ENCODE measurements at regions not wholly inside any gene's neighbourhood (a gene's known extent, or its start where the extent isn't known, plus 50 kb on each side); places are given as distances from the start of the nearest gene placed in this dataset.

DNA sequence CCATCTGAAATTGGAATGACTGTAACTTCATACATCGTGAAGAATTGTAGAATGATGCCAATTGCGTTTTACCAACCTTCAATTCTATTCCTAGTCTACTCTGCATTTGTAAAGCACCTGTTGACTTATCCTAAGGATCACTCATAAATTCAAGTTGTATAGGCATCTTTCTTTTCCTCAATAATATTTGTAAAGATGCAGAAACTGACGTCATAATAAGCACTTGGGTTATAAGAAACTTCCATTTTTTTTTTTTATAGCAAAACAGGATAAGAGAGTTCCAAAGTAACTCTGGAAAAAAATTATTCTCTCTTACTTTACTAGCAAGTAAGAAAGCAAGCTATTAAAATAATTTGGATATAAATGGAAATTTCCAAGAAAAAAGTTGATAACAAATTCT lies 1377.4 kb upstream of the ACVR2A start:
- H3K27me3 Mint-ChIP-seq (ENCODE audit: low read depth): no peaks in the 10 kb centered on the region
- ATAC-seq (no peak), DNase-seq (no peak)
- no peaks in the 10 kb centered on the region for H3K36me3 Mint-ChIP-seq (ENCODE audit: insufficient read depth)
- no peaks in the 10 kb centered on the region for H3K4me1 Mint-ChIP-seq (ENCODE audit: low read depth)
- no peak overlapping the region for H3K4me3 Mint-ChIP-seq
- H3K9me3 Mint-ChIP-seq: no peaks in the 10 kb centered on the region

DNA sequence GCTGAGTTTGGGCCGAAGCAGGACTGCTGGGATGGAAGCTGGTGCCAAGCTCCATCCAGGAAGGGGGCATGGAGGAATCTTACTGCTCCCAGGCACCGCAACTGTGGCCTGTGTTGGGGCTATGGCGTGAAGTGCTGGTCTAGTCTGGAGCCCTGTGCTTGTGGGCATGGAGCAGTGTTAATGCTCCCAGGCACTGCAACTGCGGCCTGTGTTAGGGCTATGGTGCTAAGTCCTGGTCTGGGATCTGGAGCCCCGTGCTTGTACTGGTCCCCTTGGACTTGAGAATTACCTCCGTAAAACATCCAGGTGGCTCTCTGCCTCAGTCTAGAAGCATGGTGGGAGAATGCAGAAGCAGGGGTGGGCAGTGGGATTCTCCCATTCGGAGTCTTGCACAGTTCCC lies 1379.4 kb upstream of the ACVR2A start:
- peaks cover 8% of the 10 kb centered on the region for H3K9me3 Mint-ChIP-seq
- no peak overlapping the region for H3K4me3 Mint-ChIP-seq
- no peak for DNase-seq
- H3K4me1 Mint-ChIP-seq (ENCODE audit: low read depth): no peaks in the 10 kb centered on the region
- ATAC-seq: no peak
- H3K27me3 Mint-ChIP-seq (ENCODE audit: low read depth): no peaks in the 10 kb centered on the region
- H3K36me3 Mint-ChIP-seq (ENCODE audit: insufficient read depth): no peaks in the 10 kb centered on the region

DNA sequence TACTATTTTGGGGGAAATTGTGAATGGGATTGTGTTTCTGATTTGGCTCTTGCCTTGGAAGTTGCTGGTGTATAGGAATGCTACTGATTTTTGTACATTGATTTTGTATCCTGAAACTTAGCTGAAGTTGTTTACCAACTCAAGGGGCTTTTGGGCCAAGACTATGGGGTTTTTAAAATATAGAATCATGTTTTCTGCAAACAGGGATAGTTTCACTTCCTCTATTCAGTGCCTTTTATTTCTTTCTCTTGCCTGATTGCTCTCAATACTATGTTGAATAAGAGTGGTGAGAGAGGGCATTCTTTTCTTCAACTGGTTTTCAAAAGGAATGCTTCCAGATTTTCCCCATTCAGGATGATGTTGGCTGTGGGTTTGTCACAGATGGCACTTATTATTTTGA lies 1383.8 kb upstream of the ACVR2A start:
- Mint-ChIP-seq H3K4me3 (no peak overlapping the region), H3K36me3 (ENCODE audit: insufficient read depth) (no peaks in the 10 kb centered on the region), H3K4me1 (ENCODE audit: low read depth) (no peaks in the 10 kb centered on the region), H3K9me3 (peaks cover 16% of the 10 kb centered on the region), H3K27me3 (ENCODE audit: low read depth) (no peaks in the 10 kb centered on the region)
- DNase-seq (no peak), ATAC-seq (no peak)

DNA sequence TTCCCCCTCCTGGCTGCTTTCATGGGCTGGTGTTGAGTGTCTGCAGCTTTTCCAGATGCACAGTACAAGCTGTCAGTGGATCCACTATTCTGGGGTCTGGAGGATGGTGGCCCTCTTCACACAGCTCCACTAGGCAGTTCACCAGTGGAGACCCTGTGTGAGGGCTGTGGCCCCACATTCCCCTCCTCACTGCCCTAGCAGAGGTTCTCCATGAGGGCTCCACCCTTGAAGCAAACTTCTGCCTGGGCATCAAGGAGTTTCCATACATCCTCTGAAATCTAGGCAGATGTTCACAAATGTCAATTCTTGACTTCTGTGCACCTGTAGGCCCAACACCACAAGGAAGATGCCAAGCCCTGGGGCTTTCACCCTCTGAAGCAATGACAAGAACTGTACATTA lies 1386.2 kb upstream of the ACVR2A start:
- H3K4me1 Mint-ChIP-seq (ENCODE audit: low read depth): no peaks in the 10 kb centered on the region
- ATAC-seq (no peak), DNase-seq (no peak)
- H3K9me3 Mint-ChIP-seq: peaks cover 19% of the 10 kb centered on the region
- H3K27me3 Mint-ChIP-seq (ENCODE audit: low read depth): no peaks in the 10 kb centered on the region
- H3K36me3 Mint-ChIP-seq (ENCODE audit: insufficient read depth): no peaks in the 10 kb centered on the region
- no peak overlapping the region for H3K4me3 Mint-ChIP-seq

DNA sequence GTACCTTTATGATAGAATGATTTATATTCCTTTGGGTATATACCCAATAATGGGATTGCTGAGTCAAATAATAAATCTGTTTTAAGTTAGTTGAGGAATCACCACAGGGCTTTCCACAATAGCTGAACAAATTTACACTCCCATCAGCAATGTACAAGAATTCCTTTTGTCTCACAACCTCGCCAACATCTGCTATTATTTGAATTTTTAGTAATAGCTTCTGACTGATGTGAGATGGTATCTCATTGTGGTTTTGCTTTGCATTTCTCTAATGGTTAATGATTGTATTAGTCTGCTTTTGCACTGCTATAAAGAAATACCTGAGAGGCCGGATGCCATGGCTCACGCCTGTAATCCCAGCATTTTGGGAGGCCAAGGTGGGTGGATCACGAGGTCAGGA lies 1387.6 kb upstream of the ACVR2A start:
- Mint-ChIP-seq H3K4me1 (ENCODE audit: low read depth) (no peaks in the 10 kb centered on the region), H3K9me3 (peaks cover 17% of the 10 kb centered on the region), H3K4me3 (no peak overlapping the region), H3K27me3 (ENCODE audit: low read depth) (no peaks in the 10 kb centered on the region), H3K36me3 (ENCODE audit: insufficient read depth) (no peaks in the 10 kb centered on the region)
- no peak for DNase-seq
- no peak for ATAC-seq

DNA sequence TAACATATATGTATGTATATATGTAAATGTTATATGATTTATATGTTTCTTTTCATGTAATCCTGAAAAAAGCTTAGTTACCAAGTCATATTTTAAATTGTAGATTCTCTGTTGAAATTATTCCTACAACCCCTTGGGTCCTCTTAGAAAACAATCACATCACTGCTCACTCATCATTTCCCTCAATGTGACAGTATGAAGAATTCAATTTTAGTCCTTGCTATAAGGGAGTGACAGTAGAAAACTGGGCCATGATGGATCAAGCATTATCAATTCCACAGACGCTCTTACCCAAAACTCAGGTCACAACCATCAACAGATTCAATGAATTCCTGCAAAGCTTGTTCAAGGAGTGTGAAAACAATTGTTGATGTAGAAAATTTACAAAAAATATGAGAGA lies 1389.5 kb upstream of the ACVR2A start:
- DNase-seq: no peak
- H3K4me3 Mint-ChIP-seq: no peak overlapping the region
- ATAC-seq: no peak
- peaks cover 12% of the 10 kb centered on the region for H3K9me3 Mint-ChIP-seq
- no peaks in the 10 kb centered on the region for H3K27me3 Mint-ChIP-seq (ENCODE audit: low read depth)
- H3K36me3 Mint-ChIP-seq (ENCODE audit: insufficient read depth): no peaks in the 10 kb centered on the region
- no peaks in the 10 kb centered on the region for H3K4me1 Mint-ChIP-seq (ENCODE audit: low read depth)

DNA sequence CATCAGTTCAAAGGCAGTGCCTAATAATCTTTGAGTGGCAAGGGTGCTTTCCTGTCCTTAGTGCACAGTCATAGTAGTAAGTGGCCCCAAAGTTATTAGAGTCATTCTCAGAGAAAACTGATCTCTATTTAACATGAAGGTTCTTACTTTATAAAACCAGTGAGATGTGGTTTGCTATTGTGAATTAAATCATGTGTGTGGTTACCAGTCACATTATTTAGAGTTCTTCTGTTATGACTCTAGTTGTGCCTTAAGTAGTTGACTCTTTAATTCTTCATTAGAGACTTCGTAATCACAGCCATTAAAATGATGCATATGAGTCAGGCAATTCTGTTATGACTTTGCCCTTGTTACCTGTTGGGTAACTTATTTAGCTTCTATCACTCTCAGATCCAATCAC lies 1392.9 kb upstream of the ACVR2A start:
- ATAC-seq (peak; percentile 23 to 25), DNase-seq (no peak)
- Mint-ChIP-seq H3K27me3 (ENCODE audit: low read depth) (no peaks in the 10 kb centered on the region), H3K4me1 (ENCODE audit: low read depth) (no peaks in the 10 kb centered on the region), H3K36me3 (ENCODE audit: insufficient read depth) (no peaks in the 10 kb centered on the region), H3K9me3 (peaks cover 3% of the 10 kb centered on the region), H3K4me3 (no peak overlapping the region)

DNA sequence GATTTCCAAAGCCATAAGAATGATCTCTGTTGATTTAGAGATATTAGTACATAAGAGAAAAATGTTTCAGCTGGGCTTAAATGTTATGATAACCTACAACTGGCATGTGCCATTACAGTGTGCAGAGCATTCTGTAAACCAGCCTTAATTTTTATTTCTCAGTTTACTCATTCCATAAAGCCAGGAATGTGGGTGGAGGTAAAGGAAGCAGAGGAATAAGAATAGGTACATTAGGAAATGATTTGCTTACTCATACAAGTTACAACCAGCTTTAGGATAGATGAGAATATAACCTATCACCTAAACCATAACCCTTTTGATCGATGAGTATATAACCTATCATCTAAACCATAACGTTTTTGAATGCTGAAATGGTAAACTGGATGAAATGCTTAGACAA lies 1394.7 kb upstream of the ACVR2A start:
- H3K9me3 Mint-ChIP-seq: peaks cover 3% of the 10 kb centered on the region
- H3K27me3 Mint-ChIP-seq (ENCODE audit: low read depth): no peaks in the 10 kb centered on the region
- no peaks in the 10 kb centered on the region for H3K4me1 Mint-ChIP-seq (ENCODE audit: low read depth)
- DNase-seq: no peak
- ATAC-seq: no peak
- no peak overlapping the region for H3K4me3 Mint-ChIP-seq
- no peaks in the 10 kb centered on the region for H3K36me3 Mint-ChIP-seq (ENCODE audit: insufficient read depth)

DNA sequence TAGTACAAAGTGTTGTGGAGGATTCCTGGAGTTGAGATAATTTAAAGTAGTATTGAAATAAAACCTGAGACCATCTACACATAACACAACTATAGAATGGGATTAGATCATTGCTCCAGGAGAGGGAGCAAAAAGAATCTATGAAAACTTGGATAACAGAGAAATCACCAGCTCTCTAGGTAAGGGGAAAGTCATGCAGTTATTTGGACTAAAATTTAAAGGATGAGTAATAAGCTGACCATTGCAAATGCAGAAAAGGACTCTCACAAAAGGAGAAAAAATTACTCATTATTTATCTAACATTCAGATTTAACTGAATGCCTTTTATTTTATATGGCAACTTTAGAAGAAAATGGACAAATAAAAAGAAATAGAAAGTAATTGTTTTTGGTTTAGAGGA lies 1399.8 kb upstream of the ACVR2A start:
- Mint-ChIP-seq H3K4me1 (ENCODE audit: low read depth) (no peaks in the 10 kb centered on the region), H3K4me3 (no peak overlapping the region), H3K27me3 (ENCODE audit: low read depth) (no peaks in the 10 kb centered on the region), H3K36me3 (ENCODE audit: insufficient read depth) (no peaks in the 10 kb centered on the region), H3K9me3 (peaks cover 3% of the 10 kb centered on the region)
- ATAC-seq: no peak
- no peak for DNase-seq

DNA sequence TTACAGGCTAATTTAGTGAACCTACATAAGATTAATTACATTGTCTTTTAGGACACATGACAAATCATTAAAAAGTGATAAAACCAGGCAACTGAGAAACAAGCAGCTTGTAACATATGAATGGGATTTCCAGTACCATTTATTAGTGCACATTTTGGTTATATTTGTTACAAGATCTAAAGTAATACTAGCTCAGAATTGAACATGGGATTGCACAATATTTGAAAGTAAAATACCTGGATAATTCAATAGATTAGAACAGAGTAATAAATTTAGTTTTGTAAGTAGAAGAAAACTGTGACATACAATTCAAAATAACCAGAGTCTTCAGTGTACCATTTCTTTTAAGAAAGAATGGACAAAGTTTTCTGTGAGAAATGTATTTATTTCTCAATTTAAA lies 1400.7 kb upstream of the ACVR2A start:
- DNase-seq: no peak
- H3K36me3 Mint-ChIP-seq (ENCODE audit: insufficient read depth): no peaks in the 10 kb centered on the region
- peaks cover 3% of the 10 kb centered on the region for H3K9me3 Mint-ChIP-seq
- no peaks in the 10 kb centered on the region for H3K4me1 Mint-ChIP-seq (ENCODE audit: low read depth)
- H3K27me3 Mint-ChIP-seq (ENCODE audit: low read depth): no peaks in the 10 kb centered on the region
- ATAC-seq: no peak
- no peak overlapping the region for H3K4me3 Mint-ChIP-seq

DNA sequence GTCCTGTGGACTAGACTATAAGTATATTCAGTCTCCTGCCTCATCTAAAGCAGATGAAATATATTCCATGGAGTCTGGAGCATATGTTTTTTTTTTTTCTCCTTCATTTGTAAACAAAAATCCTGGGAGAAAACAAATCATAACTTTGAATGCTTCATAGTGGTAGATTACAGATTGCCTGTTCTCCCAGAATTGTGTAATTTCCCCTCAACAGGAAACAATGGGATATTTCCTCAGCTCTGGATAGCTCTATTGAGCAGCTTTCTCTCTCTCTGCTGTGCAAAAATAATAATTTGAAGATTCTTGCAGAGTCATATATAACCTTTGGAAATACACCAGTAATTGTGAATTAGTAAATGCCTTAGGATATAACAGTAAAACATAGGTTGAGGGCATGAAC lies 1406.6 kb upstream of the ACVR2A start:
- Mint-ChIP-seq H3K27me3 (ENCODE audit: low read depth) (no peaks in the 10 kb centered on the region), H3K9me3 (no peaks in the 10 kb centered on the region), H3K4me3 (no peak overlapping the region), H3K4me1 (ENCODE audit: low read depth) (no peaks in the 10 kb centered on the region), H3K36me3 (ENCODE audit: insufficient read depth) (no peaks in the 10 kb centered on the region)
- ATAC-seq (no peak), DNase-seq (no peak)

DNA sequence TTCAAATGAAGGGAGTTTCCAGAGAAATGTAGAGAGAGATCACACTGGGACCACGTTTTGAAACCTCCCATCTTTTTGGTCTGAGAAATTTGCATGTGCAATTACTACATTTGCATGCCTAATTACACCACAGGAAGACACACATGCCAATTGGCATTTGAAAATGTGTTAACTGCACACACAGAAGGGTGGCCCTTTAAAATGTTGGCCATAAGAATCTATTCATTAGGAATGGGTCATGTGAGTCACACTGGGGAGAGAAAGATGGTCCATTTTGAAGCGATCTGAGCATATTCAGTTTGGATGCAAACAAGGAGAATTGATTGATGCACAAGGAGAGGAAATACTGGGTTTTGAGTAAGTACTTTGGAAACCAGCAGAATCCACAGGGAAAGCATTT lies 1407.1 kb upstream of the ACVR2A start:
- Mint-ChIP-seq H3K27me3 (ENCODE audit: low read depth) (no peaks in the 10 kb centered on the region), H3K4me1 (ENCODE audit: low read depth) (no peaks in the 10 kb centered on the region), H3K9me3 (no peaks in the 10 kb centered on the region), H3K4me3 (no peak overlapping the region), H3K36me3 (ENCODE audit: insufficient read depth) (no peaks in the 10 kb centered on the region)
- ATAC-seq (no peak), DNase-seq (no peak)

DNA sequence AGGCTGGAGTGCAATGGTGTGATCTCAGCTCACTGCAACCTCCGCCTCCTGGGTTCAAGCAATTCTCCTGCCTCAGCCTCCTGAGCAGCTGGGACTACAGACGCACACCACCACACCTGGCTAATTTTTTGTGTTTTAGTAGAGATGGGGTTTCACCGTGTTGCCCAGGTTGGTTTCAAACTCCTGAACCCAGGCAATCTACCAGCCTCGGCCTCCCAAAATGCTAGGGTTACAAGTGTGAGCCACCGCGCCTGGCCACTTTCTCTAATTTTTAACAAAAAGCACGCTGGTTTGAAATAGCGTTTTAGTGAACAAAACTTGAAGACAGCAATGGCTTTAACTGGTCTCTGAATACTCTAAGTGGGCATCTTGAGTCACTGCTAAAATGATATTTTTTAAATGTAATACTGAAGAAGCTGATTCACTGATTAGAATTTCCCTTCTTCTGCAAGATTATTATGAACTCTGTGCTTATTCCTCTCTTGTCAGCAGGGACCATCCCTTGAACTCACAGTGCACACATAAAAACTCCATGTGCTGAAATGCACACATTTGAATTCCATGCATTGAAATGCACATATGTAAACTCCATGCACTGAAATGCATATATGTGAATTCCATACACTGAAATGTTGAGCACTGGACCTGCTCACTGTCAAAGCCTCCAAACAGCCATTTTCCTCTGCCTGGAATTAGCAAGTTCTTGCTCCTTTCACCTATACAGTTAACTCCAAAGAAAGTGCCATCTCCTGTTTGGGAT lies 1411.5 kb upstream of the ACVR2A start:
- no peak for ATAC-seq
- Mint-ChIP-seq H3K9me3 (no peaks in the 10 kb centered on the region), H3K4me1 (ENCODE audit: low read depth) (no peaks in the 10 kb centered on the region), H3K27me3 (ENCODE audit: low read depth) (no peaks in the 10 kb centered on the region), H3K36me3 (ENCODE audit: insufficient read depth) (no peaks in the 10 kb centered on the region), H3K4me3 (no peak overlapping the region)
- DNase-seq: no peak

DNA sequence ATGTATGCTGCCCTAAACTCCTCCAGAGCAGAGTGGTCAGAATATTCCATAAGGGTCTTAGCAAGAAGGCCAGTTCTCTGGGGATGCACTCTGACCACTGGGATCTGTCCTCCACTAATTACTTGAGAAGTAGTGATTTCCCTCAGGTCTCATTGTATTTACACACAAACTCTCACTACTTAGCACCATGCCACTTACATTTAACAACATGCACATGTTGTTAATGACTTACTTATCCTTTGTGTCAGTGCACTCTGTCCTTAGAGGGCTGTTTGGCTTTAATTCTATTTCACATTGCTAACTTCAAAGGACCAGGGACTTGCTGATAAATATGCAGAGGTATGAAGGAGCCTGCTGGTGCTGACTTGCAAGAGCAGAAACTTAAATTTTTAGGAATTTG lies 1415.5 kb upstream of the ACVR2A start:
- Mint-ChIP-seq H3K4me3 (no peak overlapping the region), H3K27me3 (ENCODE audit: low read depth) (no peaks in the 10 kb centered on the region), H3K4me1 (ENCODE audit: low read depth) (no peaks in the 10 kb centered on the region), H3K36me3 (ENCODE audit: insufficient read depth) (no peaks in the 10 kb centered on the region), H3K9me3 (no peaks in the 10 kb centered on the region)
- DNase-seq (no peak), ATAC-seq (no peak)

DNA sequence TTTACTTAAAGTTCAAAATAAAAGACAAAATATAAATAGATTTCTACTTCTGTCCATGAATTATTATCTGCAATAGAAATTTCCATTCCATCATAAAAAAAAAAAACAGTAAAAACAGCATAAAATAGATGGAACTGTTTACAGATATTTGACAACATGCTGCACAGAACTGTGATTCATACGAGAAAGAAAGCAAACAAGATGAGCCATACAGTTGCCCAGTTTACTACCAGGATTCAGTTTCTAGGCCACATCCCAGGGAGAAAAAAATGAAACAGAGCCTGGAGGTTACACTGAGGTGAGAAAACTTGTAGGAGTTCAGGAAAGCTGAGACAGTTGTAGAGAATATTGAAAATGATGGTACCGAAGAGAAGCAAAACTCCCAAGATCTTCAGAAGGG lies 1426.9 kb upstream of the ACVR2A start:
- Mint-ChIP-seq H3K4me1 (ENCODE audit: low read depth) (no peaks in the 10 kb centered on the region), H3K36me3 (ENCODE audit: insufficient read depth) (no peaks in the 10 kb centered on the region), H3K9me3 (no peaks in the 10 kb centered on the region), H3K4me3 (no peak overlapping the region), H3K27me3 (ENCODE audit: low read depth) (no peaks in the 10 kb centered on the region)
- no peak for ATAC-seq
- DNase-seq: no peak

DNA sequence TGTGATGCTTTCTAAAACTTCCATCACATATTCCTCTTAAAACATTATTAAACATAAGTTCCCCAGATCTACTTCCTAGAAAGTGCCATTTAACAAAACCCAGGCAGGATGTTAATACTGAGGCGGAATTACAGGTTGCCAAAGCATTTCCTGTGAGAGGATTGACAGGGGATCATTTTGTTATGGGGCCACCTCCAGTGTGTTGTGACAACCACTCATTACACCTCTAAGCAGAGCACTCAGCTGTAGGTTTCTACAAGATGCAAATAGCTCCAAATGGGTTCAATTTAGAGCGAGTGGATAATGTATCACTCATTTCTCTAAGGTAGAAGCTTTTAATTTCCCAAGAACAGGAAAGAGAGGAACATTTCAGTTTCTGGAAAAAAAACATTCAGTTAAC lies 1429.5 kb upstream of the ACVR2A start:
- H3K27me3 Mint-ChIP-seq (ENCODE audit: low read depth): no peaks in the 10 kb centered on the region
- no peaks in the 10 kb centered on the region for H3K36me3 Mint-ChIP-seq (ENCODE audit: insufficient read depth)
- no peaks in the 10 kb centered on the region for H3K4me1 Mint-ChIP-seq (ENCODE audit: low read depth)
- DNase-seq: no peak
- H3K4me3 Mint-ChIP-seq: no peak overlapping the region
- no peaks in the 10 kb centered on the region for H3K9me3 Mint-ChIP-seq
- no peak for ATAC-seq
